ENCODE measurements at regions not wholly inside any gene's neighbourhood (a gene's known extent, or its start where the extent isn't known, plus 50 kb on each side); places are given as distances from the start of the nearest gene placed in this dataset.

- Histone ChIP-seq H3K36me3 (ENCODE audit: control insufficient read depth in 2 of 2, insufficient read depth in 2 of 2, low read length in 2 of 2) (no peaks in the 10 kb centered on the region), H3K9ac (ENCODE audit: low read depth in 1 of 2, low read length in 2 of 2) (no peak overlapping the region), H3K27me3 (ENCODE audit: control insufficient read depth in 2 of 2, insufficient read depth in 2 of 2, low read length in 2 of 2) (no peaks in the 10 kb centered on the region), H3K4me3 (ENCODE audit: low read length in 2 of 2) (no peak overlapping the region), H3K9me3 (ENCODE audit: control insufficient read depth in 2 of 2, low read length in 2 of 2) (peaks cover 0 to 3% of the 10 kb centered on the region in 2 donors), H3K4me1 (ENCODE audit: control insufficient read depth in 2 of 2, insufficient read depth in 2 of 2, low read length in 2 of 2) (no peaks in the 10 kb centered on the region), H3K27ac (ENCODE audit: low read depth in 2 of 2, low read length in 2 of 2) (no peak overlapping the region)
Measured at GRCh38 chr5:100313657-100314056, 221.5 kb upstream of the FAM174A start.

GRCh38 chr5:100311806-100312205 is 223.4 kb upstream of the FAM174A start:
- Histone ChIP-seq H3K4me3 (ENCODE audit: low read length in 2 of 2) (no peak overlapping the region), H3K4me1 (ENCODE audit: control insufficient read depth in 2 of 2, insufficient read depth in 2 of 2, low read length in 2 of 2) (no peaks in the 10 kb centered on the region), H3K9me3 (ENCODE audit: control insufficient read depth in 2 of 2, low read length in 2 of 2) (peaks cover 0 to 3% of the 10 kb centered on the region in 2 donors), H3K27me3 (ENCODE audit: control insufficient read depth in 2 of 2, insufficient read depth in 2 of 2, low read length in 2 of 2) (no peaks in the 10 kb centered on the region), H3K9ac (ENCODE audit: low read depth in 1 of 2, low read length in 2 of 2) (no peak overlapping the region), H3K36me3 (ENCODE audit: control insufficient read depth in 2 of 2, insufficient read depth in 2 of 2, low read length in 2 of 2) (no peaks in the 10 kb centered on the region), H3K27ac (ENCODE audit: low read depth in 2 of 2, low read length in 2 of 2) (no peak overlapping the region)

- Histone ChIP-seq H3K36me3 (ENCODE audit: control insufficient read depth in 2 of 2, insufficient read depth in 2 of 2, low read length in 2 of 2) (no peaks in the 10 kb centered on the region), H3K27ac (ENCODE audit: low read depth in 2 of 2, low read length in 2 of 2) (no peak overlapping the region), H3K4me3 (ENCODE audit: low read length in 2 of 2) (no peak overlapping the region), H3K9me3 (ENCODE audit: control insufficient read depth in 2 of 2, low read length in 2 of 2) (no peaks in the 10 kb centered on the region), H3K27me3 (ENCODE audit: control insufficient read depth in 2 of 2, insufficient read depth in 2 of 2, low read length in 2 of 2) (no peaks in the 10 kb centered on the region), H3K9ac (ENCODE audit: low read depth in 1 of 2, low read length in 2 of 2) (no peak overlapping the region), H3K4me1 (ENCODE audit: control insufficient read depth in 2 of 2, insufficient read depth in 2 of 2, low read length in 2 of 2) (no peaks in the 10 kb centered on the region)
Measured at GRCh38 chr5:100306000-100306399, 229.2 kb upstream of the FAM174A start.

GRCh38 chr5:100303216-100303615 is 232.0 kb upstream of the FAM174A start:
- no peaks in the 10 kb centered on the region for H3K27me3 ChIP-seq (ENCODE audit: control insufficient read depth in 2 of 2, insufficient read depth in 2 of 2, low read length in 2 of 2)
- no peaks in the 10 kb centered on the region for H3K4me1 ChIP-seq (ENCODE audit: control insufficient read depth in 2 of 2, insufficient read depth in 2 of 2, low read length in 2 of 2)
- no peak overlapping the region for H3K27ac ChIP-seq (ENCODE audit: low read depth in 2 of 2, low read length in 2 of 2)
- H3K9ac ChIP-seq (ENCODE audit: low read depth in 1 of 2, low read length in 2 of 2): no peak overlapping the region
- H3K36me3 ChIP-seq (ENCODE audit: control insufficient read depth in 2 of 2, insufficient read depth in 2 of 2, low read length in 2 of 2): no peaks in the 10 kb centered on the region
- peaks cover 0 to 2% of the 10 kb centered on the region in 2 donors for H3K9me3 ChIP-seq (ENCODE audit: control insufficient read depth in 2 of 2, low read length in 2 of 2)
- H3K4me3 ChIP-seq (ENCODE audit: low read length in 2 of 2): no peak overlapping the region

GRCh38 chr5:100299261-100299660 is 235.9 kb upstream of the FAM174A start:
- H3K27ac ChIP-seq (ENCODE audit: low read depth in 2 of 2, low read length in 2 of 2): no peak overlapping the region
- H3K36me3 ChIP-seq (ENCODE audit: control insufficient read depth in 2 of 2, insufficient read depth in 2 of 2, low read length in 2 of 2): no peaks in the 10 kb centered on the region
- no peak overlapping the region for H3K9ac ChIP-seq (ENCODE audit: low read depth in 1 of 2, low read length in 2 of 2)
- H3K4me3 ChIP-seq (ENCODE audit: low read length in 2 of 2): no peak overlapping the region
- H3K27me3 ChIP-seq (ENCODE audit: control insufficient read depth in 2 of 2, insufficient read depth in 2 of 2, low read length in 2 of 2): no peaks in the 10 kb centered on the region
- H3K4me1 ChIP-seq (ENCODE audit: control insufficient read depth in 2 of 2, insufficient read depth in 2 of 2, low read length in 2 of 2): no peaks in the 10 kb centered on the region
- peaks cover 0 to 2% of the 10 kb centered on the region in 2 donors for H3K9me3 ChIP-seq (ENCODE audit: control insufficient read depth in 2 of 2, low read length in 2 of 2)

- Histone ChIP-seq H3K27me3 (ENCODE audit: control insufficient read depth in 2 of 2, insufficient read depth in 2 of 2, low read length in 2 of 2) (no peaks in the 10 kb centered on the region), H3K9ac (ENCODE audit: low read depth in 1 of 2, low read length in 2 of 2) (no peak overlapping the region), H3K4me3 (ENCODE audit: low read length in 2 of 2) (no peak overlapping the region), H3K36me3 (ENCODE audit: control insufficient read depth in 2 of 2, insufficient read depth in 2 of 2, low read length in 2 of 2) (no peaks in the 10 kb centered on the region), H3K9me3 (ENCODE audit: control insufficient read depth in 2 of 2, low read length in 2 of 2) (no peaks in the 10 kb centered on the region), H3K27ac (ENCODE audit: low read depth in 2 of 2, low read length in 2 of 2) (no peak overlapping the region), H3K4me1 (ENCODE audit: control insufficient read depth in 2 of 2, insufficient read depth in 2 of 2, low read length in 2 of 2) (no peaks in the 10 kb centered on the region)
Measured at GRCh38 chr5:100276071-100276470, 259.1 kb upstream of the FAM174A start.

GRCh38 chr5:100275631-100276030 is 259.5 kb upstream of the FAM174A start:
- Histone ChIP-seq H3K4me1 (ENCODE audit: control insufficient read depth in 2 of 2, insufficient read depth in 2 of 2, low read length in 2 of 2) (no peaks in the 10 kb centered on the region), H3K27me3 (ENCODE audit: control insufficient read depth in 2 of 2, insufficient read depth in 2 of 2, low read length in 2 of 2) (no peaks in the 10 kb centered on the region)

GRCh38 chr5:100273846-100274580 is 261.2 kb upstream of the FAM174A start:
- Histone ChIP-seq H3K9ac (ENCODE audit: low read depth in 1 of 2, low read length in 2 of 2) (no peak overlapping the region), H3K9me3 (ENCODE audit: control insufficient read depth in 2 of 2, low read length in 2 of 2) (no peaks in the 10 kb centered on the region), H3K27me3 (ENCODE audit: control insufficient read depth in 2 of 2, insufficient read depth in 2 of 2, low read length in 2 of 2) (no peaks in the 10 kb centered on the region), H3K4me3 (ENCODE audit: low read length in 2 of 2) (no peak overlapping the region), H3K36me3 (ENCODE audit: control insufficient read depth in 2 of 2, insufficient read depth in 2 of 2, low read length in 2 of 2) (no peaks in the 10 kb centered on the region), H3K27ac (ENCODE audit: low read depth in 2 of 2, low read length in 2 of 2) (no peak overlapping the region), H3K4me1 (ENCODE audit: control insufficient read depth in 2 of 2, insufficient read depth in 2 of 2, low read length in 2 of 2) (no peaks in the 10 kb centered on the region)

More at GRCh38 chr5:100275631-100276030, 259.5 kb upstream of the FAM174A start:
- H3K9me3 ChIP-seq (ENCODE audit: control insufficient read depth in 2 of 2, low read length in 2 of 2): no peaks in the 10 kb centered on the region
- H3K4me3 ChIP-seq (ENCODE audit: low read length in 2 of 2): no peak overlapping the region
- H3K27ac ChIP-seq (ENCODE audit: low read depth in 2 of 2, low read length in 2 of 2): no peak overlapping the region
- no peaks in the 10 kb centered on the region for H3K36me3 ChIP-seq (ENCODE audit: control insufficient read depth in 2 of 2, insufficient read depth in 2 of 2, low read length in 2 of 2)
- no peak overlapping the region for H3K9ac ChIP-seq (ENCODE audit: low read depth in 1 of 2, low read length in 2 of 2)

- Histone ChIP-seq H3K27ac (ENCODE audit: low read depth in 2 of 2, low read length in 2 of 2) (no peak overlapping the region), H3K27me3 (ENCODE audit: control insufficient read depth in 2 of 2, insufficient read depth in 2 of 2, low read length in 2 of 2) (no peaks in the 10 kb centered on the region), H3K9me3 (ENCODE audit: control insufficient read depth in 2 of 2, low read length in 2 of 2) (no peaks in the 10 kb centered on the region), H3K4me1 (ENCODE audit: control insufficient read depth in 2 of 2, insufficient read depth in 2 of 2, low read length in 2 of 2) (no peaks in the 10 kb centered on the region), H3K4me3 (ENCODE audit: low read length in 2 of 2) (no peak overlapping the region), H3K9ac (ENCODE audit: low read depth in 1 of 2, low read length in 2 of 2) (no peak overlapping the region), H3K36me3 (ENCODE audit: control insufficient read depth in 2 of 2, insufficient read depth in 2 of 2, low read length in 2 of 2) (no peaks in the 10 kb centered on the region)
Measured at GRCh38 chr5:100270023-100270771, 265.0 kb upstream of the FAM174A start.

- no peak overlapping the region for H3K4me3 ChIP-seq (ENCODE audit: low read length in 2 of 2)
- no peaks in the 10 kb centered on the region for H3K4me1 ChIP-seq (ENCODE audit: control insufficient read depth in 2 of 2, insufficient read depth in 2 of 2, low read length in 2 of 2)
- H3K27me3 ChIP-seq (ENCODE audit: control insufficient read depth in 2 of 2, insufficient read depth in 2 of 2, low read length in 2 of 2): no peaks in the 10 kb centered on the region
- no peaks in the 10 kb centered on the region for H3K36me3 ChIP-seq (ENCODE audit: control insufficient read depth in 2 of 2, insufficient read depth in 2 of 2, low read length in 2 of 2)
- no peaks in the 10 kb centered on the region for H3K9me3 ChIP-seq (ENCODE audit: control insufficient read depth in 2 of 2, low read length in 2 of 2)
- no peak overlapping the region for H3K9ac ChIP-seq (ENCODE audit: low read depth in 1 of 2, low read length in 2 of 2)
- H3K27ac ChIP-seq (ENCODE audit: low read depth in 2 of 2, low read length in 2 of 2): no peak overlapping the region
Measured at GRCh38 chr5:100260968-100261367, 274.2 kb upstream of the FAM174A start.

Data from mucosa of rectum (tissue), 2 donors.